Keratinocyte (primary cell): ENCODE measurements at regions not wholly inside any gene's neighbourhood (a gene's known extent, or its start where the extent isn't known, plus 50 kb on each side); places are given as distances from the start of the nearest gene placed in this dataset.

ENCODE experiments used
- DNase-seq: peaks from one replicate; pipeline ENCODE4 v3.0.0-alpha.2; 2011; ENCODE audit warnings: low read depth, missing footprints, low spot score
- FAIRE-seq: peaks from 2 replicates; lab custom pipeline; 2011; peaks lifted over from hg19 to GRCh38; lab: Jason Lieb, UNC
- H2AFZ ChIP-seq: 2 replicates; pipeline ENCODE4 v1.6.0; 2012; ENCODE audit warnings: low read length, control low read depth, inconsistent platforms; ENCODE audit not compliant: control insufficient read depth
- H3K27ac ChIP-seq: 2 replicates; pipeline ENCODE4 v1.5.1; 2011; ENCODE audit warnings: low read length; ENCODE audit not compliant: control insufficient read depth, insufficient read depth
- H3K27me3 ChIP-seq: 3 replicates; pipeline ENCODE4 v1.6.0; 2011; ENCODE audit warnings: low read length; ENCODE audit not compliant: control insufficient read depth, insufficient read depth; ENCODE audit errors: extremely low read depth
- H3K36me3 ChIP-seq, 2 experiments: 2 replicates in 1 of 2; 3 replicates in 1 of 2; pipeline ENCODE4 v1.5.1; 2011; ENCODE audit warnings: low read length in 2 of 2, mild to moderate bottlenecking in 1 of 2; ENCODE audit not compliant: control insufficient read depth in 2 of 2, insufficient read depth in 2 of 2; ENCODE audit errors: extremely low read depth in 1 of 2
- H3K4me1 ChIP-seq: 3 replicates; pipeline ENCODE4 v1.5.1; 2011; ENCODE audit warnings: low read length; ENCODE audit not compliant: control insufficient read depth, insufficient read depth; ENCODE audit errors: extremely low read depth
- H3K4me2 ChIP-seq: 3 replicates; pipeline ENCODE4 v1.6.0; 2011; ENCODE audit warnings: low read depth, low read length; ENCODE audit not compliant: control insufficient read depth, insufficient read depth; ENCODE audit errors: extremely low read depth
- H3K4me3 ChIP-seq, 3 experiments: fragments of 200-600 bp in 1 of 3; sonication (generic) in 1 of 3; 2 replicates in 2 of 3; 3 replicates in 1 of 3; pipeline ENCODE4 v1.5.1; 2011 to 2016; ENCODE audit warnings: low read length in 3 of 3, mild to moderate bottlenecking in 3 of 3, control low read depth in 2 of 3, inconsistent platforms in 1 of 3, low read depth in 1 of 3, mixed read lengths in 1 of 3, mixed run types in 1 of 3, moderate library complexity in 1 of 3; ENCODE audit not compliant: control insufficient read depth in 2 of 3, insufficient read depth in 2 of 3; ENCODE audit errors: extremely low read depth in 1 of 3
- H3K79me2 ChIP-seq: 2 replicates; pipeline ENCODE4 v1.6.0; 2012; ENCODE audit warnings: low read length; ENCODE audit not compliant: control insufficient read depth, insufficient read depth
- H3K9ac ChIP-seq: 3 replicates; pipeline ENCODE4 v1.6.0; 2011; ENCODE audit warnings: low read length; ENCODE audit not compliant: control insufficient read depth, insufficient read depth; ENCODE audit errors: extremely low read depth
- H3K9me1 ChIP-seq: 3 replicates; pipeline ENCODE4 v1.6.0; 2011; ENCODE audit warnings: low read length; ENCODE audit not compliant: control insufficient read depth, insufficient read depth; ENCODE audit errors: extremely low read depth
- H3K9me3 ChIP-seq: 2 replicates; pipeline ENCODE4 v1.5.1; 2012; ENCODE audit warnings: low read depth, low read length; ENCODE audit not compliant: control insufficient read depth
- H4K20me1 ChIP-seq: 3 replicates; pipeline ENCODE4 v1.6.0; 2011; ENCODE audit warnings: low read length; ENCODE audit not compliant: control insufficient read depth, insufficient read depth; ENCODE audit errors: extremely low read depth
- EZH2 ChIP-seq: IDR thresholded peaks from one replicate; pipeline ENCODE4 v1.6.1; 2012; ENCODE audit warnings: inconsistent platforms, mild to moderate bottlenecking, low read length, moderate library complexity
- dilution Hi-C: fragments of 300-500 bp; cut with MboI; formaldehyde crosslinking; loops from one replicate; pipeline ENCODE4 v1.7.0; 2020; ENCODE audit warnings: low sequenced_read_pairs; ENCODE audit not compliant: extremely low pct_ligation_motif_present
- TF ChIP-seq, protein P1 (sequence below), 3 experiments: IDR thresholded peaks in 1 of 3; conservative IDR thresholded peaks in 1 of 3; optimal IDR thresholded peaks in 1 of 3; 2 replicates in 2 of 3; 3 replicates in 1 of 3; pipeline versions ENCODE3 to v1.5.1; 2011; ENCODE audit warnings: low read length in 3 of 3, mild to moderate bottlenecking in 3 of 3, moderate library complexity in 2 of 3, control low read depth in 1 of 3, inconsistent platforms in 1 of 3; ENCODE audit not compliant: insufficient read depth in 2 of 3; ENCODE audit errors: extremely low read depth in 1 of 3

DNA sequence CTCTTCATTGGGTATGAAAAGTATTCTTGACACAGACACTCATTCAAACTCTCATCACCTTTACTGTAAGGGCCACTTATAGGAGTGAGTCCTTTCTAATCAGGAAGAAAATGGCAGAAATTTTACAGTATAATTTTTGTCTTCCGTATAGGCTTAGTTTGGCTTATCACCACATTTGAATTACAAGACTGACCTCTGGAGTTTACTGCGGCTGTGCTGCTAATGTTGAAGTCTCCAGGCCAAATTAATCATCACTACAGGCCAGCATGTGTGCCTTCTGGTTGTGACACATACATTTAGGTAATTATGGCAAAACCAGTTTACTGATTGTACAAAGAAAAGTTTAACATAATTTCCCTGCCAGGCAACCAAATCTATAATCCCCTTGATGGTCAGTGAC is 753.6 kb upstream of the GCFC2 start:
- Histone ChIP-seq H3K4me3 (no peak overlapping the region), H4K20me1 (no peaks in the 10 kb centered on the region), H3K27ac (no peak overlapping the region), H3K4me1 (no peaks in the 10 kb centered on the region), H3K9ac (no peak overlapping the region), H3K4me2 (no peak overlapping the region), H3K9me1 (no peaks in the 10 kb centered on the region), H3K9me3 (no peaks in the 10 kb centered on the region), H3K27me3 (no peaks in the 10 kb centered on the region), H2AFZ (no peak overlapping the region), H3K36me3 (no peaks in the 10 kb centered on the region), H3K79me2 (no peaks in the 10 kb centered on the region)
- FAIRE-seq (no peak), DNase-seq (no peak)
- no peak for TF ChIP-seq EZH2
- dilution Hi-C loops: no loop called here

DNA sequence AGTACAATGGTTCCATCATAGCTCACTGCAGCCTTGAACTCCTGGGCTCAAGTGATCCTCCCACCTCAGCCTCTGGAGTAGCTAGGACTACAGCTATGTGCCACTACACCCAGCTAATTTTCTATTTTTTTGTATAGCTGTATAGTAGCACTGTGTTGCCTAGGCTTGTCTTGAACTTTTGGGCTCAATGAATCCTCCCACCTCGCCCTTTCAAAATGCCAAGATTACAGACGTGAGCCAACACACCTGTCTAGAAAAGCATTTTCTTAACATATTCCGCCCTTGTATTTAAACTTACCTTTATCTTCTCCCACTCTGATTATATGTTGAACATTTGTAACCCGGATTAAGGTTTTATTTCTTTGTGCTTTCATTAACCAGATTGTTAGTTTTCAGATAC is 750.7 kb upstream of the GCFC2 start:
- TF ChIP-seq EZH2: no peak
- TF ChIP-seq, protein P1, sequence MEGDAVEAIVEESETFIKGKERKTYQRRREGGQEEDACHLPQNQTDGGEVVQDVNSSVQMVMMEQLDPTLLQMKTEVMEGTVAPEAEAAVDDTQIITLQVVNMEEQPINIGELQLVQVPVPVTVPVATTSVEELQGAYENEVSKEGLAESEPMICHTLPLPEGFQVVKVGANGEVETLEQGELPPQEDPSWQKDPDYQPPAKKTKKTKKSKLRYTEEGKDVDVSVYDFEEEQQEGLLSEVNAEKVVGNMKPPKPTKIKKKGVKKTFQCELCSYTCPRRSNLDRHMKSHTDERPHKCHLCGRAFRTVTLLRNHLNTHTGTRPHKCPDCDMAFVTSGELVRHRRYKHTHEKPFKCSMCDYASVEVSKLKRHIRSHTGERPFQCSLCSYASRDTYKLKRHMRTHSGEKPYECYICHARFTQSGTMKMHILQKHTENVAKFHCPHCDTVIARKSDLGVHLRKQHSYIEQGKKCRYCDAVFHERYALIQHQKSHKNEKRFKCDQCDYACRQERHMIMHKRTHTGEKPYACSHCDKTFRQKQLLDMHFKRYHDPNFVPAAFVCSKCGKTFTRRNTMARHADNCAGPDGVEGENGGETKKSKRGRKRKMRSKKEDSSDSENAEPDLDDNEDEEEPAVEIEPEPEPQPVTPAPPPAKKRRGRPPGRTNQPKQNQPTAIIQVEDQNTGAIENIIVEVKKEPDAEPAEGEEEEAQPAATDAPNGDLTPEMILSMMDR (optimal IDR thresholded peaks at IDR 0.05 in 1 of 3, IDR thresholded peaks at IDR 0.05 in 1 of 3, conservative IDR thresholded peaks at IDR 0.05 in 1 of 3; ENCODE audit: extremely low read depth in 1 of 3, insufficient read depth in 2 of 3, low read length in 3 of 3): no peak
- no peak overlapping the region for H3K4me3 ChIP-seq
- no peaks in the 10 kb centered on the region for H3K4me1 ChIP-seq
- H3K79me2 ChIP-seq: no peaks in the 10 kb centered on the region
- dilution Hi-C loops: no loop called here
- no peak overlapping the region for H2AFZ ChIP-seq
- no peak overlapping the region for H3K27ac ChIP-seq
- H3K9ac ChIP-seq: no peak overlapping the region
- H3K9me3 ChIP-seq: no peaks in the 10 kb centered on the region
- no peaks in the 10 kb centered on the region for H4K20me1 ChIP-seq
- H3K9me1 ChIP-seq: no peaks in the 10 kb centered on the region
- H3K36me3 ChIP-seq: no peaks in the 10 kb centered on the region
- H3K4me2 ChIP-seq: no peak overlapping the region
- DNase-seq (no peak), FAIRE-seq (no peak)
- no peaks in the 10 kb centered on the region for H3K27me3 ChIP-seq

DNA sequence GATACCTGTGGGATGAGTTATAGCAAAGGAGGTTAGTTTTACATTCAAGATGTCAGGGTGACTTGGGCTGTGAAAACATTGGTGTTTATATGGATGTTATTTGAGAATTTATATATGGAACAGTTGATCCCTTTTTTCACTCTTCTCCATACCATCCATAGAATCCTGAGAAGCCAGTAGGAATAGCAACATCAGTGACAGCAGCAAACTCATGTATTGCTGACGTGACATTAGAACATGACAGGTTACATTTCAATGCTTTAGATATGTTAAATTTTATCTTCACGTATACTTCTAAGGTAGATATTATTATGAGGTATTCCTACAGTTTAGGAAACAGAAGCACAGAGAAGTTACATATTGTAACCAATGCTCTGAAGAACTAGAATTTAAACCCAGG is 745.2 kb upstream of the GCFC2 start:
- FAIRE-seq (no peak), DNase-seq (no peak)
- H3K4me2 ChIP-seq: no peak overlapping the region
- H3K36me3 ChIP-seq: no peaks in the 10 kb centered on the region
- no peaks in the 10 kb centered on the region for H3K27me3 ChIP-seq
- dilution Hi-C loops: no loop called here
- no peaks in the 10 kb centered on the region for H3K79me2 ChIP-seq
- no peak overlapping the region for H3K27ac ChIP-seq
- H3K9me3 ChIP-seq: no peaks in the 10 kb centered on the region
- H3K9me1 ChIP-seq: no peaks in the 10 kb centered on the region
- no peaks in the 10 kb centered on the region for H3K4me1 ChIP-seq
- H2AFZ ChIP-seq: no peak overlapping the region
- no peak overlapping the region for H3K9ac ChIP-seq
- no peaks in the 10 kb centered on the region for H4K20me1 ChIP-seq
- no peak overlapping the region for H3K4me3 ChIP-seq
- TF ChIP-seq, protein P1 (optimal IDR thresholded peaks at IDR 0.05 in 1 of 3, IDR thresholded peaks at IDR 0.05 in 1 of 3, conservative IDR thresholded peaks at IDR 0.05 in 1 of 3; ENCODE audit: extremely low read depth in 1 of 3, insufficient read depth in 2 of 3, low read length in 3 of 3): no peak
- TF ChIP-seq EZH2: no peak
